ENCODE measurements at regions not wholly inside any gene's neighbourhood (a gene's known extent, or its start where the extent isn't known, plus 50 kb on each side); places are given as distances from the start of the nearest gene placed in this dataset.

DNA sequence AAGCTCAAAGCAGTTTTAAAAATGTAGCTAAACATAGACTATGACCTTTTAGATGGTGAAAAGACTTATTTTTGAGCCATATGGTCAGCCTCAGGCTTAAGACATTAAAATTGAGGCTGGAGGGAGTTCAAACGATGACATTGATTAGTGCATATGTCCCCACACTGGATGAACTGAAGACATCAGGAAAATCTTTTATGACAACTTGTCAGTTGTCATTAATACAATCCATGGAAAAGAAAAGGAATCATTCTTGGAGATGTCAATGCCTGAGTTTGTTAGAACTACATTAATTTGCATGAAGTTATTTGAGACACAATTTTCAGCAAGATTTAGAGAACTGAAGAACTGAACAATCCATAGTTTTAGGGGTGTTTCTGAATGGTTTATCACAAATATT lies 349.9 kb downstream of the COL11A1 start:
- H3K27ac ChIP-seq (ENCODE audit: low read depth, low read length): no peak overlapping the region
- no peaks in the 10 kb centered on the region for H3K36me3 ChIP-seq (ENCODE audit: insufficient read depth, low read length)
- H3K79me2 ChIP-seq (ENCODE audit: control insufficient read depth, insufficient read depth, low read length, unreplicated experiment): no peaks in the 10 kb centered on the region
- H3K27me3 ChIP-seq (ENCODE audit: insufficient read depth, low read length): no peaks in the 10 kb centered on the region
- no peaks in the 10 kb centered on the region for H3K4me1 ChIP-seq (ENCODE audit: control insufficient read depth, insufficient read depth, low read length, unreplicated experiment)
- no peak overlapping the region for H3K4me3 ChIP-seq (ENCODE audit: low read depth, low read length)
- H2AFZ ChIP-seq (ENCODE audit: low read length, unreplicated experiment): no peak overlapping the region

- no peaks in the 10 kb centered on the region for H3K36me3 ChIP-seq (ENCODE audit: insufficient read depth, low read length)
- H2AFZ ChIP-seq (ENCODE audit: low read length, unreplicated experiment): no peak overlapping the region
- H3K4me1 ChIP-seq (ENCODE audit: control insufficient read depth, insufficient read depth, low read length, unreplicated experiment): no peaks in the 10 kb centered on the region
- H3K79me2 ChIP-seq (ENCODE audit: control insufficient read depth, insufficient read depth, low read length, unreplicated experiment): no peaks in the 10 kb centered on the region
- H3K27me3 ChIP-seq (ENCODE audit: insufficient read depth, low read length): no peaks in the 10 kb centered on the region
- no peak overlapping the region for H3K27ac ChIP-seq (ENCODE audit: low read depth, low read length)
- no peak overlapping the region for H3K4me3 ChIP-seq (ENCODE audit: low read depth, low read length)
Observed at GRCh38 chr1:102757363-102757762, 351.0 kb downstream of the COL11A1 start.

GRCh38 chr1:102751111-102751510 lies 357.2 kb downstream of the COL11A1 start:
- Histone ChIP-seq H3K4me1 (ENCODE audit: control insufficient read depth, insufficient read depth, low read length, unreplicated experiment) (no peaks in the 10 kb centered on the region), H3K4me3 (ENCODE audit: low read depth, low read length) (no peak overlapping the region), H3K36me3 (ENCODE audit: insufficient read depth, low read length) (no peaks in the 10 kb centered on the region), H3K79me2 (ENCODE audit: control insufficient read depth, insufficient read depth, low read length, unreplicated experiment) (no peaks in the 10 kb centered on the region), H3K27me3 (ENCODE audit: insufficient read depth, low read length) (no peaks in the 10 kb centered on the region; the same call in 1 of the 2 replicates), H2AFZ (ENCODE audit: low read length, unreplicated experiment) (peak overlapping the region; percentile 47), H3K27ac (ENCODE audit: low read depth, low read length) (no peak overlapping the region)

- peaks cover 8% of the 10 kb centered on the region for H3K4me1 ChIP-seq (ENCODE audit: control insufficient read depth, insufficient read depth, low read length, unreplicated experiment)
- H3K27me3 ChIP-seq (ENCODE audit: insufficient read depth, low read length): no peaks in the 10 kb centered on the region; the same call in 1 of the 2 replicates
- H3K4me3 ChIP-seq (ENCODE audit: low read depth, low read length): no peak overlapping the region
- H3K27ac ChIP-seq (ENCODE audit: low read depth, low read length): no peak overlapping the region
- H2AFZ ChIP-seq (ENCODE audit: low read length, unreplicated experiment): no peak overlapping the region
- no peaks in the 10 kb centered on the region for H3K36me3 ChIP-seq (ENCODE audit: insufficient read depth, low read length)
- H3K79me2 ChIP-seq (ENCODE audit: control insufficient read depth, insufficient read depth, low read length, unreplicated experiment): no peaks in the 10 kb centered on the region
Observed at GRCh38 chr1:102742426-102742825, 365.9 kb downstream of the COL11A1 start.

DNA sequence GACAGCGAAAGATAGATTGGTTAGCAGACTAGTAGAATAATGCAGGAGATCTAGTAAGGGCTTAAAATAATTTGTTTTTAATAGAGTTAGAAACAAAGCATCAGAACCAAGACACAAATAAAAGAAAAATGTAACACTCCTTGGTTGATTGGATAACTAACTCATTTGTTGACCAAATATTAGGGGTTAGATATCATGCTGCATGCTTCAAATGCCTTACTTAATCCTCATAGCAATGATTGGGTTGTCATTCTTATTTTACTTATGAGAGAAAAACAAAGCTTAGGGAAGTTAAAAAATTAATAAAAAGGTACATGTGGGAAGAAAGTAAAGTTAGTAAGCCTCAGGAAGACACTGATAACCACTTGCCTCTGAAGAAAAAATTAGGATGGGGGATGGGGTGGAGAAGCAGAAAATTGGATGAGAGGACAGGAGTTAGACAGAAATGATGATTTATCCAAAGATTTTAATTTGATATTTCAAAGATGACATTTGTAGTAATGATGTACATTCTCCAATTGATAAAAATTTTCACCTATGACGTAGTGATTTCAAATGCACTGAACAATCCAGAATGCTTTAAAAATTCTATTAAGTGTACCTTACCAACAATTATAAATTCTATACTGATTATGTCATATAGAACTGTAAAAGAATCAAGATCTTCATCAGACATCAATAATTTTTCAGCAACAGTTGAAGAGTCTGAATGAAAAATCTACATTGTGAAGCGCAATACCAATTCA lies 374.7 kb downstream of the COL11A1 start:
- Histone ChIP-seq H2AFZ (ENCODE audit: low read length, unreplicated experiment) (no peak overlapping the region), H3K27ac (ENCODE audit: low read depth, low read length) (no peak overlapping the region), H3K79me2 (ENCODE audit: control insufficient read depth, insufficient read depth, low read length, unreplicated experiment) (no peaks in the 10 kb centered on the region), H3K4me3 (ENCODE audit: low read depth, low read length) (no peak overlapping the region), H3K36me3 (ENCODE audit: insufficient read depth, low read length) (no peaks in the 10 kb centered on the region), H3K27me3 (ENCODE audit: insufficient read depth, low read length) (peaks cover 4% of the 10 kb centered on the region; the same call in 1 of the 2 replicates), H3K4me1 (ENCODE audit: control insufficient read depth, insufficient read depth, low read length, unreplicated experiment) (peaks cover 3% of the 10 kb centered on the region)

- Histone ChIP-seq H3K27me3 (ENCODE audit: insufficient read depth, low read length) (peaks cover 4% of the 10 kb centered on the region; the same call in 1 of the 2 replicates), H3K4me1 (ENCODE audit: control insufficient read depth, insufficient read depth, low read length, unreplicated experiment) (peaks cover 3% of the 10 kb centered on the region), H3K4me3 (ENCODE audit: low read depth, low read length) (no peak overlapping the region), H3K36me3 (ENCODE audit: insufficient read depth, low read length) (no peaks in the 10 kb centered on the region), H3K79me2 (ENCODE audit: control insufficient read depth, insufficient read depth, low read length, unreplicated experiment) (no peaks in the 10 kb centered on the region), H2AFZ (ENCODE audit: low read length, unreplicated experiment) (no peak overlapping the region), H3K27ac (ENCODE audit: low read depth, low read length) (no peak overlapping the region)
Observed at GRCh38 chr1:102732927-102733326, 375.4 kb downstream of the COL11A1 start.

GRCh38 chr1:102726417-102726816 lies 381.9 kb downstream of the COL11A1 start:
- no peak overlapping the region for H2AFZ ChIP-seq (ENCODE audit: low read length, unreplicated experiment)
- no peaks in the 10 kb centered on the region for H3K27me3 ChIP-seq (ENCODE audit: insufficient read depth, low read length)
- no peak overlapping the region for H3K4me3 ChIP-seq (ENCODE audit: low read depth, low read length)
- no peaks in the 10 kb centered on the region for H3K4me1 ChIP-seq (ENCODE audit: control insufficient read depth, insufficient read depth, low read length, unreplicated experiment)
- no peaks in the 10 kb centered on the region for H3K79me2 ChIP-seq (ENCODE audit: control insufficient read depth, insufficient read depth, low read length, unreplicated experiment)
- no peak overlapping the region for H3K27ac ChIP-seq (ENCODE audit: low read depth, low read length)
- H3K36me3 ChIP-seq (ENCODE audit: insufficient read depth, low read length): no peaks in the 10 kb centered on the region

DNA sequence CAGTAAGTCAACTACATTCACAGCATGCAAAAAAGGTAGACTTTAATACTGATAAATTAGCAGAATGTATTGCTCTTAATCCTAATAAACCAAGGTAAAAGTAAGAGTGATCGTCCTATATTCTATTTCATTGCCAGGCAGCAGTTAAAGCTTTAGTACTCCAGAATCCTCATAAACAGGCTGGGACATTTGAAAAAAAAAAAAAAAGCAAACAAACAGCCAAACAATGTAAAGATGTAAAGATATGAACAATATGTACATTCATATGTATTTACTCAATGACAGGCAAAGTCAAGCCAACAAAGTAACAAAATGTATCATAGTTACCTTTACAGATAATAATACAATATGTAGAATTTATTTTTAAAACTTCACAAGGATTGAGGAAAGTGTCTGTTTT lies 383.6 kb downstream of the COL11A1 start:
- Histone ChIP-seq H3K27me3 (ENCODE audit: insufficient read depth, low read length) (no peaks in the 10 kb centered on the region), H2AFZ (ENCODE audit: low read length, unreplicated experiment) (no peak overlapping the region), H3K4me3 (ENCODE audit: low read depth, low read length) (no peak overlapping the region), H3K27ac (ENCODE audit: low read depth, low read length) (no peak overlapping the region), H3K4me1 (ENCODE audit: control insufficient read depth, insufficient read depth, low read length, unreplicated experiment) (no peaks in the 10 kb centered on the region), H3K79me2 (ENCODE audit: control insufficient read depth, insufficient read depth, low read length, unreplicated experiment) (no peaks in the 10 kb centered on the region), H3K36me3 (ENCODE audit: insufficient read depth, low read length) (no peaks in the 10 kb centered on the region)

DNA sequence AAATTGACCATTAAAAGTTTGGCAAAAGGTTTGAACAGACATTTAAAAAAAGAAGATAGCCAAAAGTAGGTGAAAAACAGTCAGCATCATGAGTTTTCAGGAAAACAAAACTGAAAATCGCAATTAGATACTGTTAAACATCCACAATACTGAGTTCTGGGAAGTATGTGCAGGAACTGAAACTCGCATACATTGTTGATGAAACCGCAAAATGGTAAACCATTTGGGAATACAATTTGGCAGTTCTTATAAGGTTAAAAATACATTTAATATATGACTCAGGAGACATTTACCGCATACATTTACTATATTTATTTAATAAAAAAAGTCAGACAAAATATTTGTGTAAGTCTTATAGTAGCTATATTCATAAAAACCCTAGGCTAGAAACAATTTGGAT lies 393.2 kb downstream of the COL11A1 start:
- Histone ChIP-seq H3K36me3 (ENCODE audit: insufficient read depth, low read length) (no peaks in the 10 kb centered on the region), H3K27me3 (ENCODE audit: insufficient read depth, low read length) (no peaks in the 10 kb centered on the region)

DNA sequence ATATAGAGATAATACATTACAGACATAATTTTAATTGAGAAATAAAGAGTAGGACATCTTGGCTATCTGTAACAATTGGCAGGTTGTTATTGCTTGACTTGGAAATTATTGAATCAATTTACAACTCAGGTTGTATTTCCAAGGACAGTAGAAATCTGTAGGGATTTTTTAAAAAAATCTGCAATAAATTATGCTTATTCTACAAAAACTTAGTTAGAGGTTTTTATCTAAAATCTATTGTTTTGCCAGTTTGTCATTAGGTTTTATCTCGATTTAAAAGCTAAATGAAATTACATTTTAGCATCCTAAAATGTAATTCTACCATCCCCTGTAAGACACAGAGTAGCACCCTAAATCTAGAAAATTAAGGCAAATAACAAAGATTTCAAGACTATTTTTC lies 408.8 kb downstream of the COL11A1 start:
- no peaks in the 10 kb centered on the region for H3K4me1 ChIP-seq (ENCODE audit: control insufficient read depth, insufficient read depth, low read length, unreplicated experiment)
- H3K27ac ChIP-seq (ENCODE audit: low read depth, low read length): no peak overlapping the region
- H3K4me3 ChIP-seq (ENCODE audit: low read depth, low read length): no peak overlapping the region
- H3K79me2 ChIP-seq (ENCODE audit: control insufficient read depth, insufficient read depth, low read length, unreplicated experiment): no peaks in the 10 kb centered on the region
- no peaks in the 10 kb centered on the region for H3K27me3 ChIP-seq (ENCODE audit: insufficient read depth, low read length)
- H2AFZ ChIP-seq (ENCODE audit: low read length, unreplicated experiment): no peak overlapping the region
- no peaks in the 10 kb centered on the region for H3K36me3 ChIP-seq (ENCODE audit: insufficient read depth, low read length)

More for the DNA sequence above, 393.2 kb downstream of the COL11A1 start:
- Histone ChIP-seq H2AFZ (ENCODE audit: low read length, unreplicated experiment) (peak overlapping the region; percentile 59), H3K4me3 (ENCODE audit: low read depth, low read length) (peak overlapping the region; percentile 43), H3K4me1 (ENCODE audit: control insufficient read depth, insufficient read depth, low read length, unreplicated experiment) (no peaks in the 10 kb centered on the region), H3K27ac (ENCODE audit: low read depth, low read length) (no peak overlapping the region), H3K79me2 (ENCODE audit: control insufficient read depth, insufficient read depth, low read length, unreplicated experiment) (no peaks in the 10 kb centered on the region)

- Histone ChIP-seq H3K4me1 (ENCODE audit: control insufficient read depth, insufficient read depth, low read length, unreplicated experiment) (no peaks in the 10 kb centered on the region), H3K79me2 (ENCODE audit: control insufficient read depth, insufficient read depth, low read length, unreplicated experiment) (no peaks in the 10 kb centered on the region), H3K4me3 (ENCODE audit: low read depth, low read length) (no peak overlapping the region), H3K36me3 (ENCODE audit: insufficient read depth, low read length) (no peaks in the 10 kb centered on the region), H3K27ac (ENCODE audit: low read depth, low read length) (no peak overlapping the region), H3K27me3 (ENCODE audit: insufficient read depth, low read length) (no peaks in the 10 kb centered on the region), H2AFZ (ENCODE audit: low read length, unreplicated experiment) (no peak overlapping the region)
Observed at GRCh38 chr1:102693345-102693744, 415.0 kb downstream of the COL11A1 start.
